ENCODE measurements at regions not wholly inside any gene's neighbourhood (a gene's known extent, or its start where the extent isn't known, plus 50 kb on each side); places are given as distances from the start of the nearest gene placed in this dataset.

DNA sequence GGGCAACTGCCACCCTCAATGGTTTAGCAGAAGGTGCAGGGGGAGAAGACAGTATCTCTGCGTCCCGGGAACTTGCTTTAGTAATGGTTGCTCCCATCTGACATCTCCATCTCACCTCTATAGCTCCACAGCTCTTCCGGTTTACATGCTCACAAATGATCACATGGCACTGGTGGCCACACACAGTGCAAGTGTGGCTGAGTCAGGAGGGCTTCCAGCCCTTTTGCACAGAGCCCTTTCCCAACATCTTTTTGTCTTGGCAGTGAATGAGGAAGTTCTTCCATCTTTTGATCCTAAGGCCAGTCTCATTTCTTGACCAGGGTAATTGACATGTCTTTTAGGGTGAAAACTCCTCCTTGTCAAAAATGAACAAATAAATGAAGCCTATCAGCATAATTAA is 347.7 kb downstream of the LPIN1 start:
- no peak for ATAC-seq
- no peak for TF ChIP-seq POLR2A (IDR thresholded peaks at IDR 0.05)
- TF ChIP-seq, protein P1, sequence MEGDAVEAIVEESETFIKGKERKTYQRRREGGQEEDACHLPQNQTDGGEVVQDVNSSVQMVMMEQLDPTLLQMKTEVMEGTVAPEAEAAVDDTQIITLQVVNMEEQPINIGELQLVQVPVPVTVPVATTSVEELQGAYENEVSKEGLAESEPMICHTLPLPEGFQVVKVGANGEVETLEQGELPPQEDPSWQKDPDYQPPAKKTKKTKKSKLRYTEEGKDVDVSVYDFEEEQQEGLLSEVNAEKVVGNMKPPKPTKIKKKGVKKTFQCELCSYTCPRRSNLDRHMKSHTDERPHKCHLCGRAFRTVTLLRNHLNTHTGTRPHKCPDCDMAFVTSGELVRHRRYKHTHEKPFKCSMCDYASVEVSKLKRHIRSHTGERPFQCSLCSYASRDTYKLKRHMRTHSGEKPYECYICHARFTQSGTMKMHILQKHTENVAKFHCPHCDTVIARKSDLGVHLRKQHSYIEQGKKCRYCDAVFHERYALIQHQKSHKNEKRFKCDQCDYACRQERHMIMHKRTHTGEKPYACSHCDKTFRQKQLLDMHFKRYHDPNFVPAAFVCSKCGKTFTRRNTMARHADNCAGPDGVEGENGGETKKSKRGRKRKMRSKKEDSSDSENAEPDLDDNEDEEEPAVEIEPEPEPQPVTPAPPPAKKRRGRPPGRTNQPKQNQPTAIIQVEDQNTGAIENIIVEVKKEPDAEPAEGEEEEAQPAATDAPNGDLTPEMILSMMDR (IDR thresholded peaks at IDR 0.05) = no peak
- 100% methylated on average over 3 of the region's 3 CpGs for WGBS (ENCODE audit: insufficient coverage, low coverage, low lambda C conversion rate, missing lambda C conversion rate)

DNA sequence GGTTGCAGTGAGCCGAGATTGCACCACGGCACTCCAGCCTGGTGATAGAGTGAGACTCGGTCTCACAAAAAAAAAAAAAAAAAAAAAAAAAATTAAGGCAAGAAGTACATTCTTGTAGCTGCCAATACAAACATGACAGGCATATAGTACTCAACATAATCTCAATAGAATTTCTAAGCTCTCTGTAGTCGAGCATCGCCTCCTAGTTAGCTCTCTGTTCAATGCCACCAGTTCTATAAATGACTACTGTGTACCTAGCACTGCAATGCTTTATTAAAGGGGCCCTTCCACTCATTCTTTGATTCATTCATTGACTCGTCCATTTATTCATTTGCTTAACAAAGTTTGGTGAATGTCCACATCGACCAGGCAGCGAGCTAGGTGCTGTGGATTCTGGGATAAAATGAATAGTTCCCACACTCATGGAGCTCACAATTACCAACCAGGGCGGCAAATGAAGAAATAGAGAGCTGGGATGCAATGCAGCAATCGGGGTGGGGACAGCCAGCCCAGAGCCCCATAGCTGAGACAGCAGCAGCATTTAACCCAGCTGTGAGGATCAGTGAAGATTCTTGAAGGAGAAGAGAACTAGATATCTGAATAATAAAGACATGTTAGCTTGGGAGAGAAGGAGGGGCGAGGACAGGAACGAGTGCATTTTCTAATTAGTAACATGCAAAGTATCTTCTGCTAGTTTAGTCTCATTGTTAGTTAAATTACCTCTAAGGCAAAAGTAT is 349.8 kb downstream of the LPIN1 start:
- Histone ChIP-seq H3K27ac (no peak overlapping the region), H3K9me3 (no peaks in the 10 kb centered on the region), H3K36me3 (no peaks in the 10 kb centered on the region), H3K4me3 (no peak overlapping the region), H3K4me1 (no peaks in the 10 kb centered on the region), H3K27me3 (no peaks in the 10 kb centered on the region)
- WGBS (ENCODE audit: insufficient coverage, low coverage, low lambda C conversion rate, missing lambda C conversion rate) = 64% methylated on average over 12 of the region's 12 CpGs
- DNase-seq = no peak
- intact Hi-C loops (cut with DNase I) = no loop called here
- TF ChIP-seq, protein P1 (IDR thresholded peaks at IDR 0.05) = no peak
- no peak for TF ChIP-seq POLR2A (IDR thresholded peaks at IDR 0.05)
- no peak for ATAC-seq

More for the DNA sequence above, 347.7 kb downstream of the LPIN1 start:
- Histone ChIP-seq H3K4me3 (no peak overlapping the region), H3K27ac (no peak overlapping the region), H3K36me3 (no peaks in the 10 kb centered on the region), H3K9me3 (no peaks in the 10 kb centered on the region), H3K4me1 (peaks cover 0 to 4% (median 0%) of the 10 kb centered on the region in 4 donors), H3K27me3 (no peaks in the 10 kb centered on the region)
- intact Hi-C loops (cut with DNase I) = no loop called here
- no peak for DNase-seq

DNA sequence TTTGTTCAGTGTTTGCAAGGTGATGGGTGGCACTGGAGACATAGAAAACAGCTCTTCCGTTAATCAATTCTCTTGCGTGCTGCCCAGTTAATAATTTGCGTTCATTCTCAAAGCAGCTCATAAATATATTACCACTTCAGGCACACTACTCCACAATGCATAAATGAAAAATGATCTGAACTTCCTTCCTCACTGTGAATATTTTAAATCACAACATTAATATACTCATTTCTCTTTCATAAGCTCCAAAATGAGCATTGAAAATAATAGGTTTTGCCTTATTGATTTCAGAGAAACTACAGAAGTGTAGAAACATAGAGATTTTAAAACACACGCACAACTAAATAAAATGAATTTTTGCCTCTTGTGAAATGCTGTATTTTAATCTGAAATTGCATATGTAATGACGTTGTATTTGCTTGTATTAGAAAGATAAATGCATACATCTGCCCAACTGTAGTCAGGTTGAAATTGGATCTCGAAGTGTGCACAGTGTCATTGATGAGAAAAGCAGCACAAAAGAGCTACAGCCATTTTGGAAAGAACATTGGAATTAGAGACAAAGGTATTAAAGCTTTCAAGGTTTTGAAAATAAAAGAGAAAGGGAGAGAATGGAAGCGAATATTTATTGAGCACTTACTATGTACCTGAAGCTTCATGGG is 350.5 kb downstream of the LPIN1 start:
- Histone ChIP-seq H3K9me3 (no peaks in the 10 kb centered on the region), H3K27ac (no peak overlapping the region), H3K4me3 (no peak overlapping the region), H3K4me1 (no peaks in the 10 kb centered on the region), H3K27me3 (no peaks in the 10 kb centered on the region), H3K36me3 (no peaks in the 10 kb centered on the region)
- 65% methylated on average over 7 of the region's 7 CpGs for WGBS (ENCODE audit: insufficient coverage, low coverage, low lambda C conversion rate, missing lambda C conversion rate)
- ATAC-seq (no peak), DNase-seq (no peak)
- no peak for TF ChIP-seq POLR2A (IDR thresholded peaks at IDR 0.05)
- TF ChIP-seq, protein P1 (IDR thresholded peaks at IDR 0.05) = no peak
- intact Hi-C loops (cut with DNase I) = no loop called here

DNA sequence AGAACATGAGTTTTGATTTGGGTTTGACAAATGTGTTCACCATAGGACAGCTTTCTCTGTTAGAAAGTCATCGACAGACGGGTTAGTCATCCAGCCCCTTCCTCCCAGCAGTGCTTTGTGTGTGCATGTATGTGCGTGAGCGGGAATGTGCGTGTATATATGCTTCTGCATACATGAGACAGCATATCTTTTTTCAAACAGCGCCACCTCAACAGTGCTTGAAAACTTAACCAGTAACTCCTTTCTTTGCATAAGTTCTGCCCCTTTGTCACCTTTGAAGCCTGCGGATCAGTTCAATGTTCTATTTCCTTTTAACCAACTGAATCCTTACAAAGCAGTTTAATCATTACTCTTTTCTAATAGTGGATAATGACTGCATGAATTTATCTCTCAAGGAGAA is 351.4 kb downstream of the LPIN1 start:
- no peak for TF ChIP-seq POLR2A (IDR thresholded peaks at IDR 0.05)
- TF ChIP-seq, protein P1 (IDR thresholded peaks at IDR 0.05) = no peak
- no peak for DNase-seq
- no peaks in the 10 kb centered on the region for H3K4me1 ChIP-seq
- H3K27me3 ChIP-seq = no peaks in the 10 kb centered on the region
- H3K4me3 ChIP-seq = no peak overlapping the region
- ATAC-seq = peak in 2 of 4 donors; percentile 24 to 39
- no peak overlapping the region for H3K27ac ChIP-seq
- intact Hi-C loops (cut with DNase I) = no loop called here
- 77% methylated on average over 6 of the region's 7 CpGs for WGBS (ENCODE audit: insufficient coverage, low coverage, low lambda C conversion rate, missing lambda C conversion rate)
- H3K9me3 ChIP-seq = no peaks in the 10 kb centered on the region
- no peaks in the 10 kb centered on the region for H3K36me3 ChIP-seq

All from right lobe of liver (tissue), 6 donors.